ENCODE measurements at regions not wholly inside any gene's neighbourhood (a gene's known extent, or its start where the extent isn't known, plus 50 kb on each side); places are given as distances from the start of the nearest gene placed in this dataset.

DNA sequence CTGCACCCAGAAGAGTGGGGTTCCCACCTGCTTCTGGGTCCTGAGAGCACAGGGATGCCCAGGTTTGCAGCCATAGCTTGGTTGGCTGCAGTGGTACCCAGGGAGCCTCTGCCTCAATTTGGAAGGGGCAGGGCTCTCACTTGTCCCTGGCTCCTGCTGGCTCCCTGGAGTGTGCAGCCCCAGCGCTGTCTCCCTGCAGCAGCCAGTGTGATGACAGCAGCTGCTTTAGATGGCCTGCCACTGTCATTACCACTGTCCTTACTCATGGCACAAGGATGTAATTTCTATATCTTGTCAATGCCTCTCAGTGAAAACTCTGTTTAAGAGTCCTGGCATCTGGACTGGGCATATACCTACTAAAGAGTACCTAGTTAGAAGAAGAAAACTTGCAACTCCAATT, 250.9 kb downstream of the KIF20B start:
- H3K79me2 ChIP-seq (ENCODE audit: low read length): no peaks in the 10 kb centered on the region
- DNase-seq: no peak
- no peaks in the 10 kb centered on the region for H3K9me3 ChIP-seq (replicated peaks; ENCODE audit: insufficient read depth, low read length)
- no peak for TF ChIP-seq EZH2 (optimal IDR thresholded peaks at IDR 0.05; ENCODE audit: low read depth, low read length)
- TF ChIP-seq, protein P1, sequence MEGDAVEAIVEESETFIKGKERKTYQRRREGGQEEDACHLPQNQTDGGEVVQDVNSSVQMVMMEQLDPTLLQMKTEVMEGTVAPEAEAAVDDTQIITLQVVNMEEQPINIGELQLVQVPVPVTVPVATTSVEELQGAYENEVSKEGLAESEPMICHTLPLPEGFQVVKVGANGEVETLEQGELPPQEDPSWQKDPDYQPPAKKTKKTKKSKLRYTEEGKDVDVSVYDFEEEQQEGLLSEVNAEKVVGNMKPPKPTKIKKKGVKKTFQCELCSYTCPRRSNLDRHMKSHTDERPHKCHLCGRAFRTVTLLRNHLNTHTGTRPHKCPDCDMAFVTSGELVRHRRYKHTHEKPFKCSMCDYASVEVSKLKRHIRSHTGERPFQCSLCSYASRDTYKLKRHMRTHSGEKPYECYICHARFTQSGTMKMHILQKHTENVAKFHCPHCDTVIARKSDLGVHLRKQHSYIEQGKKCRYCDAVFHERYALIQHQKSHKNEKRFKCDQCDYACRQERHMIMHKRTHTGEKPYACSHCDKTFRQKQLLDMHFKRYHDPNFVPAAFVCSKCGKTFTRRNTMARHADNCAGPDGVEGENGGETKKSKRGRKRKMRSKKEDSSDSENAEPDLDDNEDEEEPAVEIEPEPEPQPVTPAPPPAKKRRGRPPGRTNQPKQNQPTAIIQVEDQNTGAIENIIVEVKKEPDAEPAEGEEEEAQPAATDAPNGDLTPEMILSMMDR (IDR thresholded peaks at IDR 0.05; ENCODE audit: low read length): no peak
- no peak for TF ChIP-seq EZH2phosphoT487 (IDR thresholded peaks at IDR 0.05; ENCODE audit: low read length)
- no peaks in the 10 kb centered on the region for H3F3A ChIP-seq (ENCODE audit: insufficient read depth, low read length)
- no peak overlapping the region for H2AFZ ChIP-seq (ENCODE audit: low read length)
- H3K4me2 ChIP-seq (ENCODE audit: low read depth, low read length): no peak overlapping the region
- no peak overlapping the region for H3K27ac ChIP-seq (ENCODE audit: low read length)
- H3K9me2 ChIP-seq (replicated peaks; ENCODE audit: insufficient read depth, low read length): no peaks in the 10 kb centered on the region
- no peaks in the 10 kb centered on the region for H3K36me3 ChIP-seq (replicated peaks; ENCODE audit: insufficient read depth, low read length)
- no peak overlapping the region for H3K4me3 ChIP-seq (ENCODE audit: low read length)
- H3K27me3 ChIP-seq (replicated peaks; ENCODE audit: insufficient read depth, low read length): no peaks in the 10 kb centered on the region
- H3K9ac ChIP-seq (ENCODE audit: low read length): no peak overlapping the region
- no peaks in the 10 kb centered on the region for H4K20me1 ChIP-seq (ENCODE audit: insufficient read depth, low read length)
- H3K4me1 ChIP-seq (ENCODE audit: low read length): no peaks in the 10 kb centered on the region

DNA sequence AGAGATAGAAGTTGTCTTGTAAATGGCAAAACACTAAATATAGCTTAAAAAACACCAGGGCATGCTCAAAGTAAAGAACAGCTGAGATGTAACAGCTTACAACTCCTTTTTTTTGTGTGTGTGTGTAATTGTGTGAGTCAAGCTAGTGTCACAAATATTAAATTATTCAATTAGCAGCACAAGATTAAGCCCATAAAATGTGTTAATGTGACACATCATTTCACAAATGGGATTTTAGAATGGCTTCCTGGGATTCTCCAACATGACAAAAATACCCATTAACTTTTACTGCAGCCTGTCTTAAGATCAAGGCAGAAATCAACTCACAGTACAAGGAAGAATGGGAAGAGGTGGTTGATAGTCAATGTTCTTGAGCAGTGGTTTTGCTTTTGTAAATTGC, 251.4 kb downstream of the KIF20B start:
- Histone ChIP-seq H3K9me2 (replicated peaks; ENCODE audit: insufficient read depth, low read length) (no peaks in the 10 kb centered on the region), H3K4me3 (ENCODE audit: low read length) (no peak overlapping the region), H3K27ac (ENCODE audit: low read length) (no peak overlapping the region), H3K4me1 (ENCODE audit: low read length) (no peaks in the 10 kb centered on the region), H3K79me2 (ENCODE audit: low read length) (no peaks in the 10 kb centered on the region), H2AFZ (ENCODE audit: low read length) (no peak overlapping the region), H3K9ac (ENCODE audit: low read length) (no peak overlapping the region), H3K9me3 (replicated peaks; ENCODE audit: insufficient read depth, low read length) (no peaks in the 10 kb centered on the region), H3F3A (ENCODE audit: insufficient read depth, low read length) (no peaks in the 10 kb centered on the region), H3K27me3 (replicated peaks; ENCODE audit: insufficient read depth, low read length) (no peaks in the 10 kb centered on the region), H3K36me3 (replicated peaks; ENCODE audit: insufficient read depth, low read length) (no peaks in the 10 kb centered on the region), H4K20me1 (ENCODE audit: insufficient read depth, low read length) (no peaks in the 10 kb centered on the region), H3K4me2 (ENCODE audit: low read depth, low read length) (no peak overlapping the region)
- TF ChIP-seq EZH2 (optimal IDR thresholded peaks at IDR 0.05; ENCODE audit: low read depth, low read length) (no peak), EZH2phosphoT487 (IDR thresholded peaks at IDR 0.05; ENCODE audit: low read length) (no peak)
- TF ChIP-seq, protein P1 (IDR thresholded peaks at IDR 0.05; ENCODE audit: low read length): no peak
- no peak for DNase-seq

DNA sequence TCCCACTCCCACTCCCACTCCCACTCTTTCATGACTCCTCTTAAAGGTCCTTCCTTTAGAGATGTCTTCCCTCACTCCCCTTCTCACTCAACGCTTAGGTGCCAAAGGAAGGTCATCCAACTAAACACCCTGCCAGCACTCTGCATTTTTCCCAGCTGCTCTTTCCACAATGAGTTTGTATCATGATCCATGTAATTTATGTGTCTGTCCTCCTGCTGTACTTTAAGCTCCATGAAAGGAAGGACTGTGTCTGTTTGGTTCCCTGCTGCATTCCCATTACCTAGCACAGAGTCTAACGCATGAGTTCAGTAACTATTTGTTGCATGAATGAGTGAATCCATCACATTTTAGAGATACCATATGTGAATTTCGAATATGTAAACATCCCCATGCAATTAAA, 252.7 kb downstream of the KIF20B start:
- H3K4me2 ChIP-seq (ENCODE audit: low read depth, low read length): no peak overlapping the region
- H3K9me3 ChIP-seq (replicated peaks; ENCODE audit: insufficient read depth, low read length): no peaks in the 10 kb centered on the region
- no peak for DNase-seq
- no peak overlapping the region for H3K9ac ChIP-seq (ENCODE audit: low read length)
- no peaks in the 10 kb centered on the region for H3K36me3 ChIP-seq (replicated peaks; ENCODE audit: insufficient read depth, low read length)
- H2AFZ ChIP-seq (ENCODE audit: low read length): no peak overlapping the region
- no peaks in the 10 kb centered on the region for H3K79me2 ChIP-seq (ENCODE audit: low read length)
- H3K27me3 ChIP-seq (replicated peaks; ENCODE audit: insufficient read depth, low read length): no peaks in the 10 kb centered on the region
- no peak overlapping the region for H3K27ac ChIP-seq (ENCODE audit: low read length)
- H4K20me1 ChIP-seq (ENCODE audit: insufficient read depth, low read length): no peaks in the 10 kb centered on the region
- no peaks in the 10 kb centered on the region for H3K4me1 ChIP-seq (ENCODE audit: low read length)
- H3K9me2 ChIP-seq (replicated peaks; ENCODE audit: insufficient read depth, low read length): no peaks in the 10 kb centered on the region
- no peak overlapping the region for H3K4me3 ChIP-seq (ENCODE audit: low read length)
- no peak for TF ChIP-seq EZH2phosphoT487 (IDR thresholded peaks at IDR 0.05; ENCODE audit: low read length)
- no peak for TF ChIP-seq EZH2 (optimal IDR thresholded peaks at IDR 0.05; ENCODE audit: low read depth, low read length)
- TF ChIP-seq, protein P1 (IDR thresholded peaks at IDR 0.05; ENCODE audit: low read length): no peak
- no peaks in the 10 kb centered on the region for H3F3A ChIP-seq (ENCODE audit: insufficient read depth, low read length)

All from MM.1S (cell line).